ENCODE measurements at regions not wholly inside any gene's neighbourhood (a gene's known extent, or its start where the extent isn't known, plus 50 kb on each side); places are given as distances from the start of the nearest gene placed in this dataset.
"Not testable (repeated sequence)": the region's sequence is repeated elsewhere in the genome, so short reads cannot be mapped to it uniquely, and the experiment has no call there.

DNA sequence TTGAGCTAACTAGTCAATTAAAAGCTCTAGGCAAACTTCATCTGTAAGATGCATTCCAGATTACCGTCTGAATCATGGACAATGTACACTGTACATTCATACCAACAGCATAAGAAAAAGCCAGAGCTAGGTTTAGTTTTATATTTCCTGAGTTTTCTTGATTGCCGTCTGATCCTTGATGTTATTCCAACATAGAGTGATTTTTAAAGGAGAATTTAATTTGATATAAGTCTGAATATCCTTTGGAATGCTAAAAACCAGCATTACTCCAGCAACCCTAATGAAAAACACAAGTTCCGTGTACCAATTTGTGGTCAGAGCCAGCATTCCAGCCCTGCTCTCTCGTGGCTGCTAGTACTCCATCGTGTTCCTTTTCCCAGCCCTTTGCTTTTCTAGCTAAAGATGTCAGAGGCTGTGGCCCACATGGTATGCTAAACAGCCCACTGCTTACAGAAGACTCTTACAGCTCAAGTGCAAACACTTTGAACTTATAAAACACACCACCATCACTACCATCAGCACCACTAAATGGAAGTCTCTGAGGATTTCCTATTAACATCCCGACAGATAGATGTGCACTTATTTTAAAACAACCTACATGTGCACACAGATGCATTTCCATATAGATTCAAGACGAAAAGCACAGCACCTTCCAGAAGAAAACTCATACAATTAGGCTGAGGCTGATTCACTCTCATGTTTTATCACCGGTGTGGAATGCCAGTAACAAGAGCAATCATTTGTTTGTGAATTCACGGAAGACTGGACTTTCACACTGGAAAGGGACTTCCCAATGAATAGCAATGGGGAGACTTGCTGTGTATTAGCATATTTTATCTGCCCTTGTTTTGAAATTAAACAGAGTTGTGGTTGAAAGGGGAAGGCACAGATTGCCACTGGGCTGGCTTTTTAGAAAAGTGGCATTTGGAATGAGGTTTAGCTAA is 246.9 kb upstream of the GAS1 start:
- no peak overlapping the region for H3K4me3 ChIP-seq (ENCODE audit: low read length)
- H3K9me3 ChIP-seq (ENCODE audit: low read length) = no peaks in the 10 kb centered on the region
- H3K27me3 ChIP-seq (ENCODE audit: insufficient read depth, low read length) = no peaks in the 10 kb centered on the region
- H3K36me3 ChIP-seq (ENCODE audit: insufficient read depth, low read length) = no peaks in the 10 kb centered on the region
- H3K4me1 ChIP-seq (ENCODE audit: insufficient read depth, low read length) = peaks cover 13% of the 10 kb centered on the region
- no peak overlapping the region for H2AFZ ChIP-seq (ENCODE audit: low read depth, low read length)

DNA sequence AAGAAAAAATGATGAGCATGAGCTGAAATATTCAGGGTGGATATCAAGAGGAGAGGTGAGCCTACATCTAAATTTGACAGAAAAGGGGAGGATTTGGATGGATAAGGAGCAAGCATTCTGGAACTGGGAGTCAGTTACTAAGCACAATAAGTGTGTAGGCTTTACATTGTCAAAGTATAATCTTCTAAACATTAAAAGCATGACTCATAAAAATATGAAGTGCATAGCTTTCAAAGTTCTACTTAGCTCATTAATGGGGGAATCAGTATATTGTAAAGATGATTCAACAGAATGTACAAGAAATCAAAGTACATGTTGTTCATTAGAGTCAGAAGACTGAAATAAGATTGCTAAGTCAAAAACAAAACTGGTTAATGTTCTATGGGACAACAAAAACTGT is 248.0 kb upstream of the GAS1 start:
- Histone ChIP-seq H3K27me3 (ENCODE audit: insufficient read depth, low read length) (no peaks in the 10 kb centered on the region), H3K4me1 (ENCODE audit: insufficient read depth, low read length) (peaks cover 13% of the 10 kb centered on the region), H2AFZ (ENCODE audit: low read depth, low read length) (no peak overlapping the region), H3K9me3 (ENCODE audit: low read length) (no peaks in the 10 kb centered on the region), H3K4me3 (ENCODE audit: low read length) (no peak overlapping the region), H3K36me3 (ENCODE audit: insufficient read depth, low read length) (no peaks in the 10 kb centered on the region)

DNA sequence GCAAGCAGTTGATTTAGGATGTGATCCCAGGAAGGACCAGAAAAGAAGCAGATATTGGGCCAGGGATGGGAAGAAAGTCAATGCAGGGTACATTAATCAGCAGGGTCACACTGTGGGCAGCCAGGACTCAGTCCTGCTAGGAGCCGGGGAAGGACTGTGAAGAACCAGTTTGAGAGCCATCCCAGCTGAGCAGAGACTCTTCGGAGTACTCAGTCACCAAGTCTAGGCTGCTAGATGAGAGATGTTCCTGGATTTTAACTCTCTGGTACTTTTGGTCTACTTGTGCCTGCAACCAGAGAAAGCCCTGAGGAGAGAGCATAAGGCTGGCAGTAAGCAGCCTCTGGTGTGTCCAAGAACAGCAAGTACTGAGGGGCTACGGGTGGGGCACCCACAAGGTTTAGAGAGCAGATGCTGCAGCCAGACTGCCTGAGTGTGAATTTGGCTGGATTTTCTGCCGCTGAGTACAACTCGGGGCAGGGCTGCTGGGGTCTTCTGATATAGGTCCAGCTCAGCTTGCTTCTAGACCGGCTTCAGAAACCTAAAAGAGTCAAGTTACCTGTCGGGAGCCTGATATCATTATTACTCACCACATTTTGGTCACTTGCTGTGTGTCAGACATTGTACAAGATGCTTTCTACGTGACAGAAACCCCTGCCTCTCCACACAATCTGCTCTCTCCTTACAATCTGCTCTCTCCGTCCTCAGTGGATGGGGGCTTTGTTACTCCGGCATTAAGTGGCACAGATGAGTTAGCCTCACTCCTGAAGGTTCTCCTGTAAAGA is 250.2 kb upstream of the GAS1 start:
- no peak overlapping the region for H2AFZ ChIP-seq (ENCODE audit: low read depth, low read length)

DNA sequence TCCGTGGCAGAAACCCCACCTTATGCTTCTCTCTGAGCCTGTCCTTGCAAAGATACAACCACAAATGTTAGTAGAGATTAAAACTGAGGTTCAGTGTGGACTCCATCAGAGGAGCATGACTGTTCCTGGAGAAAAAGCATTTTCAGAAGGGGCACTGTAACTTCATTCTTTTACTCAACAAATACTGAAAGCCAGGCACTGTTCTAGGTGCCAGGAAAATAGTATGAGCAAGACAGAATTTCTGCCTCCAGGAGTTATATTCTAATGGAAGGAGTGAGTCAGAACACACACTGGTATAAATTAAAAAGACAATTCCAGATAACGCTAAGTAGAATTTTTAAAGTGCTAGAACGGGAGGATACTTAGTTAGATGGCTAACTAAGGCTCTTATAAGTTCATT is 251.4 kb upstream of the GAS1 start:
- H3K4me3 ChIP-seq (ENCODE audit: low read length) = no peak overlapping the region
- H2AFZ ChIP-seq (ENCODE audit: low read depth, low read length) = no peak overlapping the region
- H3K9me3 ChIP-seq (ENCODE audit: low read length) = no peaks in the 10 kb centered on the region
- no peaks in the 10 kb centered on the region for H3K27me3 ChIP-seq (ENCODE audit: insufficient read depth, low read length)
- H3K36me3 ChIP-seq (ENCODE audit: insufficient read depth, low read length) = no peaks in the 10 kb centered on the region
- H3K4me1 ChIP-seq (ENCODE audit: insufficient read depth, low read length) = peaks cover 13% of the 10 kb centered on the region

More for the DNA sequence above, 250.2 kb upstream of the GAS1 start:
- Histone ChIP-seq H3K27me3 (ENCODE audit: insufficient read depth, low read length) (no peaks in the 10 kb centered on the region), H3K4me3 (ENCODE audit: low read length) (no peak overlapping the region), H3K36me3 (ENCODE audit: insufficient read depth, low read length) (no peaks in the 10 kb centered on the region), H3K4me1 (ENCODE audit: insufficient read depth, low read length) (peaks cover 13% of the 10 kb centered on the region), H3K9me3 (ENCODE audit: low read length) (no peaks in the 10 kb centered on the region)

- Histone ChIP-seq H2AFZ (ENCODE audit: low read depth, low read length) (no peak overlapping the region), H3K36me3 (ENCODE audit: insufficient read depth, low read length) (no peaks in the 10 kb centered on the region), H3K27me3 (ENCODE audit: insufficient read depth, low read length) (no peaks in the 10 kb centered on the region), H3K4me3 (ENCODE audit: low read length) (no peak overlapping the region), H3K9me3 (ENCODE audit: low read length) (no peaks in the 10 kb centered on the region), H3K4me1 (ENCODE audit: insufficient read depth, low read length) (peaks cover 8% of the 10 kb centered on the region)
These were observed 252.0 kb upstream of the GAS1 start for GRCh38 chr9:87199278-87199677.

DNA sequence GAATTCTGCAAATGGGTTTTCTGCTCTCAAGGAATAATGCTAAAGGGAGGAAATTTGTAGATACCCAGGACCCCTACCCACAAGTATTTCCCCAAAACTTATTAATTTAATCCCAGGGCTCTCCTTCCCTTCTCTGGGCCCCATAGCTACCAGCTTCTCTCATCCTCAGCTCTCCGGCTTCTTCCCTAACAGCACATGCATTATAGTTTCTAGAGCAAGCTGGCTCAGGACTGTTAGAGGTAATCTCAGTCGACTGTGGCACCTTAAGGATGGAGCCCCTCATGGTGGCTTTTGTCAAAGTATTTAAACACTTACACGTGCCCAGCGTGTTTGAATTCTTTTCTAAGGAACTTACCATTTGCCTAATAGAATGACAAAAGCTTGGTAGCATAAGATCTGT is 252.5 kb upstream of the GAS1 start:
- Histone ChIP-seq H3K4me1 (ENCODE audit: insufficient read depth, low read length) (peaks cover 3% of the 10 kb centered on the region), H2AFZ (ENCODE audit: low read depth, low read length) (no peak overlapping the region), H3K9me3 (ENCODE audit: low read length) (no peaks in the 10 kb centered on the region), H3K27me3 (ENCODE audit: insufficient read depth, low read length) (no peaks in the 10 kb centered on the region), H3K36me3 (ENCODE audit: insufficient read depth, low read length) (no peaks in the 10 kb centered on the region), H3K4me3 (ENCODE audit: low read length) (no peak overlapping the region)

DNA sequence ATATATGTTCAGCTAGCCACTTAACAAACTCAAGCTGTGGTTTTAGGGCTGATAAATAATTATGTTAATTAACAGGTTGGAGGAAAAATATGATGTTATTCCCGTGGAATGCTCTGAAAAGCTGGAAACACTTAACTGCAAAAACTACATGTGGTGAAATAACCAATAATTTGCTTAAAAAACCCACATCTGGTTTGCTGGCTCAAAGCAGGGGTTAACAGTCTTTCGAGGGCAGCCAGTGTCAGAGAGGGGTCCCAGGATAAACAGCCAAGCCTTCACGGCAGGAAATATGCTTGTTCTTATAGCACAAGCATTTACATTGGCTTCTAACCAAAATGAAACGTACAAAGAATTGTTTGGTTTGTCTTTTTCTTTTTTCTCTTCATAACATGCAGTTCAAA is 254.0 kb upstream of the GAS1 start:
- Histone ChIP-seq H3K4me3 (ENCODE audit: low read length) (no peak overlapping the region), H3K9me3 (ENCODE audit: low read length) (no peaks in the 10 kb centered on the region), H3K27me3 (ENCODE audit: insufficient read depth, low read length) (no peaks in the 10 kb centered on the region), H3K4me1 (ENCODE audit: insufficient read depth, low read length) (no peaks in the 10 kb centered on the region), H2AFZ (ENCODE audit: low read depth, low read length) (no peak overlapping the region), H3K36me3 (ENCODE audit: insufficient read depth, low read length) (no peaks in the 10 kb centered on the region)

- H3K27me3 ChIP-seq (ENCODE audit: insufficient read depth, low read length) = no peaks in the 10 kb centered on the region
- no peak overlapping the region for H2AFZ ChIP-seq (ENCODE audit: low read depth, low read length)
- H3K4me3 ChIP-seq (ENCODE audit: low read length) = no peak overlapping the region
- no peaks in the 10 kb centered on the region for H3K4me1 ChIP-seq (ENCODE audit: insufficient read depth, low read length)
- H3K36me3 ChIP-seq (ENCODE audit: insufficient read depth, low read length) = no peaks in the 10 kb centered on the region
- H3K9me3 ChIP-seq (ENCODE audit: low read length) = no peaks in the 10 kb centered on the region
These were observed 258.9 kb upstream of the GAS1 start for GRCh38 chr9:87206064-87206661.

- H3K36me3 ChIP-seq (ENCODE audit: insufficient read depth, low read length); H3K27me3 ChIP-seq (ENCODE audit: insufficient read depth, low read length); H2AFZ ChIP-seq (ENCODE audit: low read depth, low read length); H3K9me3 ChIP-seq (ENCODE audit: low read length); H3K4me3 ChIP-seq (ENCODE audit: low read length); H3K4me1 ChIP-seq (ENCODE audit: insufficient read depth, low read length): not testable (repeated sequence)
These were observed 263.4 kb upstream of the GAS1 start for GRCh38 chr9:87210658-87211057.

GRCh38 chr9:87211669-87212068 is 264.4 kb upstream of the GAS1 start:
- no peaks in the 10 kb centered on the region for H3K27me3 ChIP-seq (ENCODE audit: insufficient read depth, low read length)
- no peaks in the 10 kb centered on the region for H3K9me3 ChIP-seq (ENCODE audit: low read length)
- H3K36me3 ChIP-seq (ENCODE audit: insufficient read depth, low read length) = no peaks in the 10 kb centered on the region
- no peaks in the 10 kb centered on the region for H3K4me1 ChIP-seq (ENCODE audit: insufficient read depth, low read length)
- H2AFZ ChIP-seq (ENCODE audit: low read depth, low read length) = no peak overlapping the region
- H3K4me3 ChIP-seq (ENCODE audit: low read length) = no peak overlapping the region

- H3K4me1 ChIP-seq (ENCODE audit: insufficient read depth, low read length) = no peaks in the 10 kb centered on the region
- no peak overlapping the region for H3K4me3 ChIP-seq (ENCODE audit: low read length)
- no peaks in the 10 kb centered on the region for H3K27me3 ChIP-seq (ENCODE audit: insufficient read depth, low read length)
- H3K36me3 ChIP-seq (ENCODE audit: insufficient read depth, low read length) = no peaks in the 10 kb centered on the region
- H2AFZ ChIP-seq (ENCODE audit: low read depth, low read length) = no peak overlapping the region
- H3K9me3 ChIP-seq (ENCODE audit: low read length) = no peaks in the 10 kb centered on the region
These were observed 265.3 kb upstream of the GAS1 start for GRCh38 chr9:87212605-87213021.

GRCh38 chr9:87213948-87214347 is 266.6 kb upstream of the GAS1 start:
- H3K9me3 ChIP-seq (ENCODE audit: low read length) = no peaks in the 10 kb centered on the region
- no peak overlapping the region for H2AFZ ChIP-seq (ENCODE audit: low read depth, low read length)
- H3K36me3 ChIP-seq (ENCODE audit: insufficient read depth, low read length) = no peaks in the 10 kb centered on the region
- no peaks in the 10 kb centered on the region for H3K4me1 ChIP-seq (ENCODE audit: insufficient read depth, low read length)
- no peak overlapping the region for H3K4me3 ChIP-seq (ENCODE audit: low read length)
- no peaks in the 10 kb centered on the region for H3K27me3 ChIP-seq (ENCODE audit: insufficient read depth, low read length)

DNA sequence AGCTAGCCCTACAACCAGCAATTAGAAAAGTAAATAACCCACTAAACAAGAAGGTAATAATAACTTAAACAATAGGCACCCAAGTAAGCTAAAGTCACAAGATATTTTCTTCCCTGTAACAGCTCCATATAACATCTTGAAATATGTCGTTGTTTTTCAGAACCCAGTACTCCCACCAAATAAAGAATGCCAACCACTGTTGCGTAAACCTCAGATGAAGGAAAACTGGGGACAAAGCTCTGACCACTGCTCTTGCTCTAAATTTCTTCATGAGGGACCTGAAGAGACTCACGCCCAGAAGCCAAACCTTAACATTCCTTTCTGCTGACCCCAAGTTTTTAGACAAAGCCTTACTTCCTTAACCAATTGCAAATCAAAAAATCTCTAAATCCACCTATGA is 267.7 kb upstream of the GAS1 start:
- no peaks in the 10 kb centered on the region for H3K4me1 ChIP-seq (ENCODE audit: insufficient read depth, low read length)
- H3K36me3 ChIP-seq (ENCODE audit: insufficient read depth, low read length) = no peaks in the 10 kb centered on the region
- no peaks in the 10 kb centered on the region for H3K9me3 ChIP-seq (ENCODE audit: low read length)
- H3K4me3 ChIP-seq (ENCODE audit: low read length) = no peak overlapping the region
- no peak overlapping the region for H2AFZ ChIP-seq (ENCODE audit: low read depth, low read length)
- H3K27me3 ChIP-seq (ENCODE audit: insufficient read depth, low read length) = no peaks in the 10 kb centered on the region

Measured in neuron (in vitro differentiated cells).